GM21360 (cell line): ENCODE measurements at regions not wholly inside any gene's neighbourhood (a gene's known extent, or its start where the extent isn't known, plus 50 kb on each side); places are given as distances from the start of the nearest gene placed in this dataset.

ENCODE experiments used
- ATAC-seq: cut with Tn5 transposase; IDR thresholded peaks from one replicate; pipeline ENCODE4 v1.9.1; 2021; ENCODE audit warnings: mild to moderate bottlenecking, moderate library complexity; ENCODE audit not compliant: unreplicated experiment

- ATAC-seq: peak; percentile 98
Measured at GRCh38 chr13:110965038-110965754, 50.3 kb upstream of the ANKRD10 start.
